ENCODE measurements at regions not wholly inside any gene's neighbourhood (a gene's known extent, or its start where the extent isn't known, plus 50 kb on each side); places are given as distances from the start of the nearest gene placed in this dataset.
"Not testable (repeated sequence)": the region's sequence is repeated elsewhere in the genome, so short reads cannot be mapped to it uniquely, and the experiment has no call there.

DNA sequence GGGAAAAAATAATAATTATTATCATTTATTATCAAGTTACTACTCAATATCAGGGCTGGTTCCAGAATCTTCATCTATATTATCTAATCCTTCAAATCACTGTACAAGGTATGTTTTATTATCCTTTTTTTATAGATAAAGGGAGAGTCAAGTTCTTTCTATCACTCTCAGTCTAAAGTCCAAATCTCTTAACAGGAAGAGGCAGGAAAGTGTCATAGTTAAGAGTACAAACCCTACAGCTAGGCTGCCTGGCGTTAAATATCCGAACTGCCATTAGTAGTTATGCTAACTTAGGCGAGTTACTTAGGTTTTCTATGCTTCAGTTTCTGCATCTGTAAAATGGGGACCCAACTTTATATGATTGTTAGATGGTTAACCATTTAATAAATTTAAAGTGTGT is 99.4 kb upstream of the CCDC91 start:
- TF ChIP-seq, protein P1, sequence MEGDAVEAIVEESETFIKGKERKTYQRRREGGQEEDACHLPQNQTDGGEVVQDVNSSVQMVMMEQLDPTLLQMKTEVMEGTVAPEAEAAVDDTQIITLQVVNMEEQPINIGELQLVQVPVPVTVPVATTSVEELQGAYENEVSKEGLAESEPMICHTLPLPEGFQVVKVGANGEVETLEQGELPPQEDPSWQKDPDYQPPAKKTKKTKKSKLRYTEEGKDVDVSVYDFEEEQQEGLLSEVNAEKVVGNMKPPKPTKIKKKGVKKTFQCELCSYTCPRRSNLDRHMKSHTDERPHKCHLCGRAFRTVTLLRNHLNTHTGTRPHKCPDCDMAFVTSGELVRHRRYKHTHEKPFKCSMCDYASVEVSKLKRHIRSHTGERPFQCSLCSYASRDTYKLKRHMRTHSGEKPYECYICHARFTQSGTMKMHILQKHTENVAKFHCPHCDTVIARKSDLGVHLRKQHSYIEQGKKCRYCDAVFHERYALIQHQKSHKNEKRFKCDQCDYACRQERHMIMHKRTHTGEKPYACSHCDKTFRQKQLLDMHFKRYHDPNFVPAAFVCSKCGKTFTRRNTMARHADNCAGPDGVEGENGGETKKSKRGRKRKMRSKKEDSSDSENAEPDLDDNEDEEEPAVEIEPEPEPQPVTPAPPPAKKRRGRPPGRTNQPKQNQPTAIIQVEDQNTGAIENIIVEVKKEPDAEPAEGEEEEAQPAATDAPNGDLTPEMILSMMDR (IDR thresholded peaks at IDR 0.05; ENCODE audit: control insufficient read depth, extremely low read depth, insufficient read depth), result no peak

DNA sequence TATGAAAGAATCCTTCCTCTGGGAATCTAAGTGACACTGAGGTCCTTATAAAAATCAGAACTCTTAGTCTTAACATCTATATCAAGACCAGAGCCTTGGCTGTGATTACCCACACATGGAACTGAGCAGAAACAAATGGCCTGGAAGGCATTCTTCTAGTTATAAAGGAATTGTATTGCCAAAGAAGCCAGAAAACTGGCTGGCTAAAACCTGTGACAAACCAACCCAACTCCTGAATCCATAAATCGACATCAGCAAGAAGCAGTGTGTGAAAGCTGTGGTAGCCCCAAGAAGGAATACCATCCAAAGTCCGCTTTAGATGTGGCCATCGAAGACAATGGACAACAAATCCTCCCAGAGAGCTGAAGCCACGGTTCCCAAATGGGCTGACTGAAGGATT is 97.9 kb upstream of the CCDC91 start:
- DNase-seq (ENCODE audit: low read depth), result no peak
- H3K4me3 ChIP-seq (ENCODE audit: low read depth, low read length), result no peak overlapping the region
- TF ChIP-seq, protein P1 (IDR thresholded peaks at IDR 0.05; ENCODE audit: control insufficient read depth, extremely low read depth, insufficient read depth), result no peak

More for the DNA sequence above, 99.4 kb upstream of the CCDC91 start:
- no peak for DNase-seq (ENCODE audit: low read depth)
- H3K4me3 ChIP-seq (ENCODE audit: low read depth, low read length), result no peak overlapping the region

DNA sequence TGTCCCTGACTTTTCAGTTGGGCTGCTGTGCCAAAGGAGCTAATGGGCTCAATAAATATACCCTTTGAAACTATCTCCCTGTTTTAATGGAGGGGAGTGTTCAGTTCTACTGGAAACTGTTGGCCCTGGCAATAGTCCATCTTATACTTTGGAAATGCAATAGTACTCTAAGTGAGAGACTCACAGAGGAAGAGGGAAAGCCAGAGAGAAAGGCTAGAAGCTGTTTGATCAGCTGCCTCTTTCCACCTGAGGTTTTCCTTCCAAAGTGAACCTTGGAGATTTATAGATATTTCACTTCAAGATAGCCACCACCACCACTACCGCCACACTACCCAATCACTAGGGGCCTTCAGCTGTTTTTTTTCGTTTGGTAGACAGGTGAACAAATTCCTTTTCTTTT is 93.6 kb upstream of the CCDC91 start:
- TF ChIP-seq, protein P1 (IDR thresholded peaks at IDR 0.05; ENCODE audit: control insufficient read depth, extremely low read depth, insufficient read depth), result no peak
- DNase-seq (ENCODE audit: low read depth), result no peak

DNA sequence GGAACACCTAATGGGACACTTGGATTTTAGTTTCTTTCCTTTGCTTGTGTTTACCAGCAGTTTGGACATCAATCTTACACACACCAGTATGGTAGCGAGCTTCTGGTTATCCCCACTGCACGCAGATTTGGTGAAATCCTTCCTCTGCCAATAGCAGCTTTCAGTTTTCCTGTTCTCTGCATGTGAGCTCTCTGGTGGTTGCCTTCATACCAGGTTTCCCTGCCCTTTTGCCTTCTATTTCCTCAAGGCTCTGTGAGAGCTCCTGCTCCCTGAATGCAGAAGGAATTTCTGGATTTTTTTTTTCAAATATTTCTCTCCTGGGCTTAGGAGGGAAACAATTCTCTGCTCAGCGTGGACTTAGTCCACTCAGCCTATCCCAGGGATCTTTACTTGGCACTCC is 93.0 kb upstream of the CCDC91 start:
- TF ChIP-seq, protein P1 (IDR thresholded peaks at IDR 0.05; ENCODE audit: control insufficient read depth, extremely low read depth, insufficient read depth), result no peak
- DNase-seq (ENCODE audit: low read depth), result no peak
- no peak overlapping the region for H3K4me3 ChIP-seq (ENCODE audit: low read depth, low read length)

More for the DNA sequence above, 93.6 kb upstream of the CCDC91 start:
- H3K4me3 ChIP-seq (ENCODE audit: low read depth, low read length), result no peak overlapping the region

DNA sequence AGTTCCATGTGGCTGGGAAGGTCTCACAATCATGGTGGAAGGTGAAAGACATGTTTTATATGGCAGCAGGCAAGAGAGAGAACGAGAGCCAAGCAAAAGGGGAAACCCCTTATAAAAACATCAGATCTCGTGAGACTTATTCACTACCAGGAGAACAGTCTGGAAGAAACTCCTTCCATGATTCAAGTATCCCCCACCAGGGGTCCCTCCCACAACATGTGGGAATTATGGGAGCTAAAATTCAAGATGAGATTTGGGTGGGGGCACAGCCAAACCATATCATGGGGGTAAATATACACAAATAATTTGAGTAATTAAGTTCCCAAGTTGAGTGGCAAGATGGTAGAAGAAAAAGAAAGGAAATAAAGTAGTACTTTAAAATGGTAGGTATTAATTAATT is 91.0 kb upstream of the CCDC91 start:
- H3K4me3 ChIP-seq (ENCODE audit: low read depth, low read length); DNase-seq (ENCODE audit: low read depth): not testable (repeated sequence)

DNA sequence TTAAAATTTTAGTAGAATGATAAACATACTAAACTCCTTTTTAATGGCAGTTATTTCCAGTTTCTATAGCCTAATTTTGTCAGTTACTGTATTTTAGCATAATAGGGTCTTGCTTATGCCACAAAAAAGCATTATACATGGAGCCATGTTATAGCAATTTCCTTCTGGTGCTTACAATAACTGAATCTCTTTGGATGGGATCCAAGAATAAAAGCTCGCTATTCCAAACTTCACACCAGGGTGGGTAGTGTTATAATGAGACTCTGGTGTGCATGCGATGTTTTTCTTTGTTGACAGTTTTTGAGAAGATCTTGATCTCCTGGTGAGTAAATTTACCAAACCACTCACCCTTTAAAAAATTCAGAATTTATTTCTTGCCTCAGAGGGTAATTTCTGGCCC is 90.4 kb upstream of the CCDC91 start:
- DNase-seq (ENCODE audit: low read depth), result no peak
- TF ChIP-seq, protein P1 (IDR thresholded peaks at IDR 0.05; ENCODE audit: control insufficient read depth, extremely low read depth, insufficient read depth), result no peak
- H3K4me3 ChIP-seq (ENCODE audit: low read depth, low read length), result no peak overlapping the region

DNA sequence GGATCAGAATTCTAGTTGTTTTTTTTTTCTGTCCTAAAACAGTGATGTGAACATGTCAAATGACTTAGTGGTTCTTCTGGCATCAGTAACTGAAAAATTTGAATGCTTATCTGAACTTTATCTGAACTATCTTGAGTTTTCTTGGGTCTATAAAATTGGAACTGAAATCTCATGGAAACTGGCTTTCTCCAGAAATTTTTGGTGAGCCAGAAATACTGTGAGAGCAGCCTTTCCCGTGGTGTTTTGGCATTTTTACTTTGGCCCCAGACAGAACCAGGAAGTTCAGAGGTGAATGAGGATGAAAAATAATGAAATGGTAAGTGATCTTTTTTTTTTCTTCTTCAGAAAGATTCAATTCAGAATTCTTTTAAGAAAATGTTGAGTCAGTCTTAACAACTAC is 89.5 kb upstream of the CCDC91 start:
- TF ChIP-seq, protein P1 (IDR thresholded peaks at IDR 0.05; ENCODE audit: control insufficient read depth, extremely low read depth, insufficient read depth), result no peak
- H3K4me3 ChIP-seq (ENCODE audit: low read depth, low read length), result no peak overlapping the region
- DNase-seq (ENCODE audit: low read depth), result no peak
